GM21367 (cell line): ENCODE measurements at regions not wholly inside any gene's neighbourhood (a gene's known extent, or its start where the extent isn't known, plus 50 kb on each side); places are given as distances from the start of the nearest gene placed in this dataset.

Source experiments
- ATAC-seq: cut with Tn5 transposase; IDR thresholded peaks from one replicate; pipeline ENCODE4 v1.9.1; 2021; ENCODE audit not compliant: unreplicated experiment

DNA sequence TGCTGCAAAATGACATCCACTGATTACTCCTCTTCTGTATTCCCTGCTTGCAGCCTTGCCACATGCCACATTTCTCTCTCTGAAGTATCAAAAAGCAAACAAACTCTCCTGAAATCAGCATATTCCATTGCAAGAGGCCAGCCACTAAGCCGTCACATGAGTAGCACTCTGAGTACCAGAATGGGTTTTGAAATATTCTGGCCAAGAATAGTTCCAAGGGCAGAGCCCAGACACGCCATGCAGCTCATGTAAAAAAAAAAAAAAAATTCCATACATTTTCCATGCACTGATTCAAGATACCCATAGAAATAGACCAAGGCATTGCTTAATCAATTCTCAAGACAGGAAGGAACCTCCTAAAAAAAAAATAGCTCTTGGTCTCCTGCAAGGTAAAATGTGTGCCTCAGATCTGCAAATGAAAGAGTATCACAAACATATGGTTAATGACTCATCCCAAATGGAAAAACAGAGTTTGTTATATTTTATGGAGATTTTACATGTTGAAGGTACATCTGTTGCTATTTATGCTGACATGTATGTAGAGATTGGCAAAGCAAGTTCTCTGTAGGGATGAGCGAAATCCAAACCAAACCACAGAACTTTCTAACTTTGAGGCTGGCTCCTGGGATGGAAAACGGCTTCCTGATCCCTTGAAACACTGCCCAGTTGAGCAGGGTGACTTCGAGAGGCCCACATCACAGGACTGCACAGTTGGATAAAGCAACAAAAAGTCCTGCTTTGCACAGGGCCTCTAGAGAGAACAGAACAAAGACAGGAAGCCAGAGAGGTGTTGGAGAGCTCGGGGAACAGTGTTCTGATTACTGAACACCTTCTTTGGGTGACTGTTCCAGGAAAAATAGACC, 346.2 kb downstream of the ZNF521 start:
- ATAC-seq, result no peak

DNA sequence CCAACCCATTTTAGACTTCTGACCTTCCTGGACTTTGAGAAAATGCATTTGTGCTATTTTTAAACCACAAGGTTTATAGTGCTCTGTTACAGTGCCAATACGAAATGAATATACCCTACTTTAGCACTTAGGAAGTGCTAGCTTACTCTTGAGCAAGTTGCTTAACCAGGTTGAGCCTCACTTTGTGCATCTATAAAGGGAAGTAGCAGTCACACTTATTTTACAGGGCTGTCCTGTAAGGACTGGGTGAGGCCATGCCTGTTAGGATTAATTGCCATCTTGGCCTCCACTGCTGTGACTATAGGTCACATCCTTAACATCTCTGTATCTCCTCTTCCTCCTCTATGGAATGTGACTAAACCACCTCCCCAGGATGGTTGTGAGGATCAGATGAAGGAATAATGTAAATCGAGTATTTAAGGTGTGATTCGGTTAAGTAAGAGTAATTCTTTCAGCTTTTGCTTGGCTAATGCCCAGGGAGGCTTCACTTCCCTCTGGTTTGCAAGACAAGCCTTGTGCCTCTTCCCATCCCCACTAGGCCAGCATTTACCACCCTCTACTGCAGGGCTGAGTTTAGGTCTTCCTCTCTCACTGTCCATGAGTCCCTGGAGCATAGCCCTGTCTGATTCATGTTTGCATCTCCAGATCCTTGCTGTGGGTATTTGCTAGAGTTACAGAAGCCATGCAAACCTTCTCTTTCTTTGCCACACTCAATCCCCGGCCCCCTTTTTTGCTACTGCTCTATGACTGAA, 341.2 kb downstream of the ZNF521 start:
- ATAC-seq, result no peak
